ENCODE measurements at regions not wholly inside any gene's neighbourhood (a gene's known extent, or its start where the extent isn't known, plus 50 kb on each side); places are given as distances from the start of the nearest gene placed in this dataset.

DNA sequence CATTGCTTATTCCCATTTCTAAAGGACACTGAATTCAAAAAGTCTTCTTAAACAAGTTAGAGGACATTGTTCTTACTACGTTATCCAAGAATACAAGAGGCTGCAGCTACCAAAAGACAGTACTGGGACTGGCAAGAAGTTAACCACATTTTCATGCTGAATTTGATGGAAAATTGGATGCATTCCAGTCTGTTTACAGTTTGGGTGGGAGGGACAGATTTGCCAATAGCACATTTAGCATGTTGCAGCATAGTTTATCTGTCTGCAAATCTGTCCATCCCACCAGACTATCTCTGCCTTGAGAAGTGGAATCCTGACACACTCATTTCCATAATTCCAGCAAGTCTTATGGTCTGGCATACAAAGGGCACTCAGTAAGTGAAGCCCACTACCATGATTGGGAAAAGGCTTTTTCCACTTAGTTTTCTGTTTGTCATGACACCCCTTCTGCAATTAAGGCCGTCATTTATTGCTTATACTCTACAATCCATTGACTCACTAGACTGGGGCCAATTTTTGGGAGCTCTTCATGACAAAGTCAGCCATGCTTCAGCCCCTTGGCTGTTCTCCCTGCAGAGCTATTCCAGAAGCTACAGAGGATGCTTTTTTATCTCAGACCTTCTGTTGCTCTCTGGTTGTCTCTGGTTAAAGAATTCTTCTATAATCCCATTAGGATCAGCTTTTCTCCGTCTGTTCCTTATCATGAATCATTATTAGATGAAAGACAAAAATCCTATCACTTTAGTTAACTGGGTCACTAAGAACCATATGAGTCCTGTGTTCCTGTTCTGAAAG lies 355.8 kb upstream of the PTBP2 start:
- peaks cover 6% of the 10 kb centered on the region for H3K9me3 Mint-ChIP-seq
- H3K36me3 Mint-ChIP-seq (ENCODE audit: low read depth): no peaks in the 10 kb centered on the region
- no peak for DNase-seq
- intact Hi-C loops (cut with micrococcal nuclease): no loop called here
- peaks cover 1% of the 10 kb centered on the region for H3K27me3 Mint-ChIP-seq
- ChIA-PET POLR2A (no interaction called here), CTCF (no interaction called here)
- no peak overlapping the region for H3K27ac Mint-ChIP-seq
- ATAC-seq: no peak
- H3K4me1 Mint-ChIP-seq (ENCODE audit: low read depth): peaks cover 15% of the 10 kb centered on the region
- TF ChIP-seq, protein P1, sequence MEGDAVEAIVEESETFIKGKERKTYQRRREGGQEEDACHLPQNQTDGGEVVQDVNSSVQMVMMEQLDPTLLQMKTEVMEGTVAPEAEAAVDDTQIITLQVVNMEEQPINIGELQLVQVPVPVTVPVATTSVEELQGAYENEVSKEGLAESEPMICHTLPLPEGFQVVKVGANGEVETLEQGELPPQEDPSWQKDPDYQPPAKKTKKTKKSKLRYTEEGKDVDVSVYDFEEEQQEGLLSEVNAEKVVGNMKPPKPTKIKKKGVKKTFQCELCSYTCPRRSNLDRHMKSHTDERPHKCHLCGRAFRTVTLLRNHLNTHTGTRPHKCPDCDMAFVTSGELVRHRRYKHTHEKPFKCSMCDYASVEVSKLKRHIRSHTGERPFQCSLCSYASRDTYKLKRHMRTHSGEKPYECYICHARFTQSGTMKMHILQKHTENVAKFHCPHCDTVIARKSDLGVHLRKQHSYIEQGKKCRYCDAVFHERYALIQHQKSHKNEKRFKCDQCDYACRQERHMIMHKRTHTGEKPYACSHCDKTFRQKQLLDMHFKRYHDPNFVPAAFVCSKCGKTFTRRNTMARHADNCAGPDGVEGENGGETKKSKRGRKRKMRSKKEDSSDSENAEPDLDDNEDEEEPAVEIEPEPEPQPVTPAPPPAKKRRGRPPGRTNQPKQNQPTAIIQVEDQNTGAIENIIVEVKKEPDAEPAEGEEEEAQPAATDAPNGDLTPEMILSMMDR (IDR thresholded peaks at IDR 0.05): no peak
- H3K4me3 Mint-ChIP-seq: no peak overlapping the region

DNA sequence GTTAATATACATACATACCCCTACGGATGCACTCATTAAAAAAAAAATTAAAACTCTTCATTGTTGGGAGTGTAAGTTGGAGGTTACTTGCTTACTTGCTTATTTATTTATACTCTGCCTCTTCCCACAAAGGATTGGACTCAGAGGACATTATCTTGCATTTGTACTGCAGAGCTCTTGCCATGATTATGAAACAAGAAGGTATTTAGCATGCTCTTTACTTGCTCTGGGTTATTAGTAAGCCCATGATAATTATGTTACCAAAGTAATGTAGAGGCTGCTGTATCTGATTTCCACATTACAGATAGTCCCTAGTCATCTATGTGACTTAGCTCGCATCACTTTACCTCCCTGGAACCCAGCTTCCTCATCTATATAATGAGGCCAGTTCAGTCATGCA lies 355.1 kb upstream of the PTBP2 start:
- TF ChIP-seq, protein P1 (IDR thresholded peaks at IDR 0.05): no peak
- H3K27ac Mint-ChIP-seq: no peak overlapping the region
- POLR2A ChIA-PET: no interaction called here
- no peak overlapping the region for H3K4me3 Mint-ChIP-seq
- H3K9me3 Mint-ChIP-seq: peaks cover 6% of the 10 kb centered on the region
- H3K36me3 Mint-ChIP-seq (ENCODE audit: low read depth): no peaks in the 10 kb centered on the region
- no peak for ATAC-seq
- CTCF ChIA-PET: no interaction called here
- DNase-seq: no peak
- H3K27me3 Mint-ChIP-seq: peaks cover 1% of the 10 kb centered on the region
- H3K4me1 Mint-ChIP-seq (ENCODE audit: low read depth): peaks cover 15% of the 10 kb centered on the region
- intact Hi-C loops (cut with micrococcal nuclease): no loop called here

DNA sequence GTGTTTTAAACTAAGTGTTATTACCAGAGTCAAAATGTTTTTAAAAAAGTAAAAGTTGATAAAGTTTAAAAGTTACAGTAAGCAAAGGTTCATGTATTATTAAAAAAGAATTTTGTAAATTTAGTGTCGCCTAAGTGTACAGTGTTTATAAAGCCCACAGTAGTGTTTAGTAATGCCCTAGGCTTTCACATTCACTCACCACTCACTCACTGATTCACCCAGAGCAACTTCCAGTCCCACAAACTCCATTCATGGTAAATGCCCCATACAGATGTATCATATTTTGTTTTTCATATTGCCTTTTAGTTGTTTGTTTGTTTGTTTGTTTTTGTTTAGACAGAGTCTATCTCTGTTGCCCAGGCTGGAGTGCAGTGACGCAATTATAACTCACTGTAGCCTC lies 353.8 kb upstream of the PTBP2 start:
- intact Hi-C loops (cut with micrococcal nuclease): no loop called here
- Mint-ChIP-seq H3K27me3 (peaks cover 1% of the 10 kb centered on the region), H3K4me1 (ENCODE audit: low read depth) (peaks cover 5% of the 10 kb centered on the region), H3K27ac (no peak overlapping the region), H3K9me3 (peaks cover 5% of the 10 kb centered on the region), H3K36me3 (ENCODE audit: low read depth) (no peaks in the 10 kb centered on the region), H3K4me3 (no peak overlapping the region)
- no peak for DNase-seq
- TF ChIP-seq, protein P1 (IDR thresholded peaks at IDR 0.05): no peak
- POLR2A ChIA-PET: no interaction called here
- no peak for ATAC-seq
- CTCF ChIA-PET: no interaction called here

DNA sequence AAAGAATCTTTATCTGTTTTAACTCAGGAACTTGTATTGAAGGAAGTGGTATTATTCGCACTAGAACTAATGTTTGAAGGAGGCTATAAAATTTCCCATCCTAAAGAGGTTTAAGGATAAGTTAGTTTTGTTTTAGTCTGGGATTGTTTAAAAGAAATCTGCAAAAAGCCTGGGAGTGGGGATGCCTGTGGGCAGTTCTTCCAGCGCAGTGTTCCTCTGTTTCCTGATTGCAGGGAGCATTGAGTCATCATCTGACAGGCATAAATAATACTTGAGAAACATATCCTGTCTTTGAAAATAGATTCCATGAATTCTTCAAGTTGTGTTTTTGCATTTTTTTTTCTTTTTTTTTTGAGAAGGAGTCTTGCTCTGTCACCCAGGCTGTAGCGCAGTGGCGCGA lies 350.8 kb upstream of the PTBP2 start:
- intact Hi-C loops (cut with micrococcal nuclease): no loop called here
- no peak for DNase-seq
- ChIA-PET POLR2A (no interaction called here), CTCF (no interaction called here)
- Mint-ChIP-seq H3K36me3 (ENCODE audit: low read depth) (no peaks in the 10 kb centered on the region), H3K27me3 (no peaks in the 10 kb centered on the region), H3K27ac (no peak overlapping the region), H3K4me1 (ENCODE audit: low read depth) (no peaks in the 10 kb centered on the region), H3K9me3 (peaks cover 1% of the 10 kb centered on the region), H3K4me3 (no peak overlapping the region)
- ATAC-seq: no peak
- TF ChIP-seq, protein P1 (IDR thresholded peaks at IDR 0.05): no peak

DNA sequence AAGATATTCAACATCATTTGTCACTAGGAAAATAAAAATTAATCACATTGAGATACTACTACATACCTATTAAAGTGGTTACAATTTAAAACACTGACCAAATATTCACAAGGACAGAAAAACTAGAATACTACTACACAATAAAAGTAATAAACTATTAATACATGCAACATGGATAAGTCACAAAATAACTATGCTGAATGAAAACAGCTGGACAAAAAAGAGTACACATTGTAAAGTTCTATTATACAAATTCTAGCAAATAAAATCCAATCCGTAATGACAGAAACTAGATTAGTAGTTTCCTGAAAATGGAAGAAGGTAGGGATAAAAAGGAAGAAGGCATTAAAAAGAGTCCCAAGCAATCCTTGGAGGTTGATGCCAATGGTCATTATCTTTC lies 348.7 kb upstream of the PTBP2 start:
- H3K36me3 Mint-ChIP-seq (ENCODE audit: low read depth): no peaks in the 10 kb centered on the region
- ATAC-seq: no peak

More for the DNA sequence above, 348.7 kb upstream of the PTBP2 start:
- no peak overlapping the region for H3K27ac Mint-ChIP-seq
- POLR2A ChIA-PET: no interaction called here
- no peaks in the 10 kb centered on the region for H3K4me1 Mint-ChIP-seq (ENCODE audit: low read depth)
- no peak overlapping the region for H3K4me3 Mint-ChIP-seq
- peaks cover 1% of the 10 kb centered on the region for H3K9me3 Mint-ChIP-seq
- H3K27me3 Mint-ChIP-seq: no peaks in the 10 kb centered on the region
- DNase-seq: no peak
- intact Hi-C loops (cut with micrococcal nuclease): no loop called here
- TF ChIP-seq, protein P1 (IDR thresholded peaks at IDR 0.05): no peak
- CTCF ChIA-PET: no interaction called here

Measured in activated CD8-positive, alpha-beta T cell treated with anti-CD3 and anti-CD28 coated beads for 36 hours (primary cell).